ENCODE measurements at regions not wholly inside any gene's neighbourhood (a gene's known extent, or its start where the extent isn't known, plus 50 kb on each side); places are given as distances from the start of the nearest gene placed in this dataset.

GRCh38 chr11:122375687-122376399 lies 259.8 kb upstream of the BLID start:
- TF ChIP-seq CTCF (IDR thresholded peaks at IDR 0.05; ENCODE audit: unreplicated experiment) = no peak
- Mint-ChIP-seq H3K4me3 (ENCODE audit: unreplicated experiment) (no peak overlapping the region), H3K36me3 (ENCODE audit: low read depth, unreplicated experiment) (no peaks in the 10 kb centered on the region), H3K4me1 (ENCODE audit: unreplicated experiment) (no peaks in the 10 kb centered on the region), H3K9me3 (ENCODE audit: unreplicated experiment) (no peaks in the 10 kb centered on the region), H3K27me3 (ENCODE audit: unreplicated experiment) (peaks cover 2% of the 10 kb centered on the region), H3K27ac (ENCODE audit: unreplicated experiment) (no peak overlapping the region)
- DNase-seq (ENCODE audit: low spot score) = no peak

- H3K4me1 Mint-ChIP-seq (ENCODE audit: unreplicated experiment) = peaks cover 3% of the 10 kb centered on the region
- no peaks in the 10 kb centered on the region for H3K36me3 Mint-ChIP-seq (ENCODE audit: low read depth, unreplicated experiment)
- no peak overlapping the region for H3K27ac Mint-ChIP-seq (ENCODE audit: unreplicated experiment)
- DNase-seq (ENCODE audit: low spot score) = no peak
- peaks cover 2% of the 10 kb centered on the region for H3K27me3 Mint-ChIP-seq (ENCODE audit: unreplicated experiment)
- TF ChIP-seq CTCF (IDR thresholded peaks at IDR 0.05; ENCODE audit: unreplicated experiment) = no peak
- H3K4me3 Mint-ChIP-seq (ENCODE audit: unreplicated experiment) = no peak overlapping the region
- H3K9me3 Mint-ChIP-seq (ENCODE audit: unreplicated experiment) = no peaks in the 10 kb centered on the region
These were observed 252.8 kb upstream of the BLID start for GRCh38 chr11:122368796-122369195.

GRCh38 chr11:122367809-122368231 lies 251.8 kb upstream of the BLID start:
- no peaks in the 10 kb centered on the region for H3K9me3 Mint-ChIP-seq (ENCODE audit: unreplicated experiment)
- peaks cover 3% of the 10 kb centered on the region for H3K4me1 Mint-ChIP-seq (ENCODE audit: unreplicated experiment)
- DNase-seq (ENCODE audit: low spot score) = no peak
- TF ChIP-seq CTCF (IDR thresholded peaks at IDR 0.05; ENCODE audit: unreplicated experiment) = no peak
- no peaks in the 10 kb centered on the region for H3K36me3 Mint-ChIP-seq (ENCODE audit: low read depth, unreplicated experiment)
- no peak overlapping the region for H3K4me3 Mint-ChIP-seq (ENCODE audit: unreplicated experiment)
- H3K27ac Mint-ChIP-seq (ENCODE audit: unreplicated experiment) = no peak overlapping the region
- H3K27me3 Mint-ChIP-seq (ENCODE audit: unreplicated experiment) = peaks cover 2% of the 10 kb centered on the region

- peaks cover 2% of the 10 kb centered on the region for H3K27me3 Mint-ChIP-seq (ENCODE audit: unreplicated experiment)
- peaks cover 3% of the 10 kb centered on the region for H3K4me1 Mint-ChIP-seq (ENCODE audit: unreplicated experiment)
- no peak for DNase-seq (ENCODE audit: low spot score)
- no peaks in the 10 kb centered on the region for H3K9me3 Mint-ChIP-seq (ENCODE audit: unreplicated experiment)
- H3K4me3 Mint-ChIP-seq (ENCODE audit: unreplicated experiment) = no peak overlapping the region
- no peak for TF ChIP-seq CTCF (IDR thresholded peaks at IDR 0.05; ENCODE audit: unreplicated experiment)
- no peak overlapping the region for H3K27ac Mint-ChIP-seq (ENCODE audit: unreplicated experiment)
- H3K36me3 Mint-ChIP-seq (ENCODE audit: low read depth, unreplicated experiment) = no peaks in the 10 kb centered on the region
These were observed 249.8 kb upstream of the BLID start for GRCh38 chr11:122365610-122366360.

- Mint-ChIP-seq H3K9me3 (ENCODE audit: unreplicated experiment) (no peaks in the 10 kb centered on the region), H3K36me3 (ENCODE audit: low read depth, unreplicated experiment) (no peaks in the 10 kb centered on the region), H3K4me3 (ENCODE audit: unreplicated experiment) (no peak overlapping the region), H3K27me3 (ENCODE audit: unreplicated experiment) (peaks cover 2% of the 10 kb centered on the region), H3K4me1 (ENCODE audit: unreplicated experiment) (peaks cover 3% of the 10 kb centered on the region), H3K27ac (ENCODE audit: unreplicated experiment) (no peak overlapping the region)
- no peak for DNase-seq (ENCODE audit: low spot score)
- TF ChIP-seq CTCF (IDR thresholded peaks at IDR 0.05; ENCODE audit: unreplicated experiment) = no peak
These were observed 247.3 kb upstream of the BLID start for GRCh38 chr11:122363296-122363695.
